ENCODE measurements at regions not wholly inside any gene's neighbourhood (a gene's known extent, or its start where the extent isn't known, plus 50 kb on each side); places are given as distances from the start of the nearest gene placed in this dataset.

GRCh38 chr20:37586078-37586477 lies 58.4 kb upstream of the BLCAP start:
- no peak for TF ChIP-seq PAX5 (IDR thresholded peaks at IDR 0.05; ENCODE audit: borderline replicate concordance, low read depth, low read length)
- no peak for TF ChIP-seq KDM1A (IDR thresholded peaks at IDR 0.05; ENCODE audit: borderline replicate concordance)
- no peak for TF ChIP-seq EZH2 (IDR thresholded peaks at IDR 0.05; ENCODE audit: borderline replicate concordance, control insufficient read depth, low read depth, low read length)
